ENCODE measurements at regions not wholly inside any gene's neighbourhood (a gene's known extent, or its start where the extent isn't known, plus 50 kb on each side); places are given as distances from the start of the nearest gene placed in this dataset.
"Not testable (repeated sequence)": the region's sequence is repeated elsewhere in the genome, so short reads cannot be mapped to it uniquely, and the experiment has no call there.

DNA sequence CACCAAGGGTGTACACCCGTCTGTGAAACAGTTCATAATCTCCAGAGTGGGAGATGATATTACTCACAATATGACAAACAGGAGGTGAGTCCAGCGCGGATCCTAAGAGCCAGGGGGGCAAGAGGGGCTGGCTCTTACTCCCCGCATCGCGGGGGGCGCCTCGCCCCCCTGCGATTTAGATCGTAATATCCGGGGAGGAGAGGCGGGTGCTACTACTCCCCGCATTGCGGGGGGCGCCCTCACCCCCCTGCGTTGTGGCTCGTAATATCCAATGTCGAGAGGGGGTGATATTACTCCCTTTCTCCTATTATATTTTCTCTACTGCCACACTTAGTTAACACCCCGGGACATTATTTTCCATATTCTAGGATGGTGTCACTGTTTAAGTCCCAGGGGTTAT is 131.9 kb downstream of the ADRA2C start:
- H3K27ac ChIP-seq = no peak overlapping the region
- no peak for DNase-seq (ENCODE audit: low spot score)
- H3K27me3 ChIP-seq = no peaks in the 10 kb centered on the region
- H3K9me3 ChIP-seq = no peaks in the 10 kb centered on the region
- no peaks in the 10 kb centered on the region for H3K4me1 ChIP-seq
- no peak overlapping the region for H3K4me3 ChIP-seq
- no peaks in the 10 kb centered on the region for H3K36me3 ChIP-seq
- TF ChIP-seq, protein P1, sequence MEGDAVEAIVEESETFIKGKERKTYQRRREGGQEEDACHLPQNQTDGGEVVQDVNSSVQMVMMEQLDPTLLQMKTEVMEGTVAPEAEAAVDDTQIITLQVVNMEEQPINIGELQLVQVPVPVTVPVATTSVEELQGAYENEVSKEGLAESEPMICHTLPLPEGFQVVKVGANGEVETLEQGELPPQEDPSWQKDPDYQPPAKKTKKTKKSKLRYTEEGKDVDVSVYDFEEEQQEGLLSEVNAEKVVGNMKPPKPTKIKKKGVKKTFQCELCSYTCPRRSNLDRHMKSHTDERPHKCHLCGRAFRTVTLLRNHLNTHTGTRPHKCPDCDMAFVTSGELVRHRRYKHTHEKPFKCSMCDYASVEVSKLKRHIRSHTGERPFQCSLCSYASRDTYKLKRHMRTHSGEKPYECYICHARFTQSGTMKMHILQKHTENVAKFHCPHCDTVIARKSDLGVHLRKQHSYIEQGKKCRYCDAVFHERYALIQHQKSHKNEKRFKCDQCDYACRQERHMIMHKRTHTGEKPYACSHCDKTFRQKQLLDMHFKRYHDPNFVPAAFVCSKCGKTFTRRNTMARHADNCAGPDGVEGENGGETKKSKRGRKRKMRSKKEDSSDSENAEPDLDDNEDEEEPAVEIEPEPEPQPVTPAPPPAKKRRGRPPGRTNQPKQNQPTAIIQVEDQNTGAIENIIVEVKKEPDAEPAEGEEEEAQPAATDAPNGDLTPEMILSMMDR (IDR thresholded peaks at IDR 0.05) = no peak

DNA sequence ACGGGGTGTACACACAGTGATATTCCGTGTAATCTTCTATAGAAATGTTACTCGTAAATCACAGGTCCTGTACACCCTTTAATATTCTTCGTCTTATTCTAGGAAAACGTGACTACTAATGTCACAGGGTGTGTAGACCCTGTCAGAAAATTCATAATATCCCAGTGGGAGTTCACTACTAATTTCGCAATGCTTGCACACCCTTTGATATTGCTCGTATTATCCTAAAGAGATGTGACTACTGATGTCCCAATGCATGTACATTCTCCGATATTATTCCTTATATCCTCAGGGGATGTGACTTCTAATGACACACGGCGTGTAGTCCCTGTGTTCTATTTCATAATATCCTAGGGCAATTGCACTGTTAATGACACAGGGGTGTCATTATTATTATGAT is 132.7 kb downstream of the ADRA2C start:
- not testable (repeated sequence) for H3K9me3 ChIP-seq; DNase-seq (ENCODE audit: low spot score); H3K27me3 ChIP-seq; H3K36me3 ChIP-seq; H3K4me3 ChIP-seq; H3K4me1 ChIP-seq; H3K27ac ChIP-seq

DNA sequence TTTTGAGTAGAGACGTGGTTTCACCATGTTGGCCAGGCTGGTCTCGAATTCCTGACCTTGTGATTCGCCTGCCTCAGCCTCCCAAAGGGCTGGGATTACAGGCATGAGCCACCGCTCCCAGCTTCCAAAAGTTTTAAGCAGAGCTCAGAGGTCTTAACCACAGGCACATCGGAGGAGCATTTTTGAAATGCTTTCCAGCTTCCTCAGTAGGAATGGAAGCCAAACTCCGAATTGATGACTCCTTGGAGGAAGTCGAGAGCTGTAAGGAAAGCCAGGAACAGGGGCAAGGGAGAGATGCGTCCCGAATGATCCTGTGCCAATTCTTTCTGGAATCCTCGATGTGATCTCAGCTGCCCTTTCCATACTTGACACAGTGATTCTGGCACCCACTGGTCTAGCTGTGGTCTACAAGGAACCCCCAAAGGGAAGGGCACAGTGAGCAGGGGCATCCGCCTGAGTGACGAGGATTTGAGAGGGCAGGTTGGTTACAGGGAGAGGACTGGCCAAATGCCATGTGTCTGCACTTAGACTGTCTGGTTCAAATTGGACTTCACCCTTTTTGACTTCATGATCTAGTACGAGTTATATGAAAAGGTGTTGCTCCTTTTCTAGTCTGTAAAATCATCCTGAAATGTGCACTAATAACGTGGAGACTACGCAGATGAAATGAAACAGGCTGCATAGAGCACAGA is 138.2 kb downstream of the ADRA2C start:
- not testable (repeated sequence) for H3K27ac ChIP-seq; H3K4me1 ChIP-seq; DNase-seq (ENCODE audit: low spot score); H3K4me3 ChIP-seq; H3K36me3 ChIP-seq; H3K9me3 ChIP-seq; H3K27me3 ChIP-seq

DNA sequence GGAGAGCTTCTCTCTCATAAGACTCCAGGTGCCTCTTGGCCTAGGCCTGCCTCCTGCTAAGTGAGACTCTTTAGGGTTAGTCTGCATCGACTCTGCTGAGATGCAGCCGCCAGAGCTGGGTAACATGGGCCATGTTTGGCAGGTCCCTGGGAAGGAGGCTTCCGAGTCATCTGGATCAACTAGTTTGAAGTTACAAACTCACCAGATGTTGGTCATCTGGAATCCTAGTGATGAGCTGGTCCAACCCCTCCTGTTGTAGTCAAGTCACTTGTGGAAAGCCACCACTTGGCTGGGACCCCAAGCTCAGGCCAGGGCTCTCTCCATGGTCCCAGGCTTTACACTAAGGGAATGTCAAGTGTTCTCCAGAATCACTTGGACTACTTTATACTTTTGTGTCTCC is 143.4 kb downstream of the ADRA2C start:
- H3K36me3 ChIP-seq; H3K4me3 ChIP-seq; H3K9me3 ChIP-seq; DNase-seq (ENCODE audit: low spot score); H3K4me1 ChIP-seq; H3K27ac ChIP-seq; H3K27me3 ChIP-seq: not testable (repeated sequence)

DNA sequence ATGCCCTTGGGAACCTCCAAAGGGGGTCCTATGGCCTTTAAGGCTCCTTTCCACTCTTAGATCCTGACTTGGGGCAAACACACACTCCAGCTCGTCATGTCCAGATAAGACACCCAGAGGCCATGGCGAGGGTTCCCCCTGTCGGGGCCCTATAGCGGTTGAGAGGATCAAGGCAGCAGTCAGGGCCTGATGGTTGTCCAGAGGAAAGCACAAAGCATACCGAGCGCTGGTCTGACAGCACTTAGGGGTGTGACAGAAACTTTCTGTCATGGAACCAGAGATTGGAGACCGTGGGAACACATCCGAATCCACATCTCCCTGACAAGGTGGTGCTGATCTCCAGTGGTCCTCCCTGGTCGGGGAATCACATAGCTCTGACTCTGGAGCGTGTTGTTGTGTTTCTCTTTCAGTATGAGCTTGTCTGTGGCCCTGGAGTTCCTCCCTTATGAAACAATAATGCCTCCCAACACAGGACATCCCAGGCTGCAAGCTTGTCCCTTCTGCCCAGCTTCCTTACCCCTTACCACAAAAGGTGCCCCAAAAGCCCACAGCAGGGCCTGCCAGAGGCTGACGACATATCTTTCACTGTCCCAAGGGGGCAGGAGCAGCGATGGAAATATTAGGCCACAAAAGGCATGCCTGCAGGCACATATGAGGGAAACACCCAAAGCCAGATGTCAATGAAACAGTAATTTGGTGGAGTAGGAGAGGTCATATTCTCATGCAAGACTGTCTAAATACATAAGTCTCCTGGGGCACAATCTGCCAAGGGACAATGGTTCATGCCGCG is 144.2 kb downstream of the ADRA2C start:
- not testable (repeated sequence) for DNase-seq (ENCODE audit: low spot score); H3K9me3 ChIP-seq; H3K36me3 ChIP-seq; H3K27me3 ChIP-seq; H3K4me1 ChIP-seq; H3K27ac ChIP-seq; H3K4me3 ChIP-seq

DNA sequence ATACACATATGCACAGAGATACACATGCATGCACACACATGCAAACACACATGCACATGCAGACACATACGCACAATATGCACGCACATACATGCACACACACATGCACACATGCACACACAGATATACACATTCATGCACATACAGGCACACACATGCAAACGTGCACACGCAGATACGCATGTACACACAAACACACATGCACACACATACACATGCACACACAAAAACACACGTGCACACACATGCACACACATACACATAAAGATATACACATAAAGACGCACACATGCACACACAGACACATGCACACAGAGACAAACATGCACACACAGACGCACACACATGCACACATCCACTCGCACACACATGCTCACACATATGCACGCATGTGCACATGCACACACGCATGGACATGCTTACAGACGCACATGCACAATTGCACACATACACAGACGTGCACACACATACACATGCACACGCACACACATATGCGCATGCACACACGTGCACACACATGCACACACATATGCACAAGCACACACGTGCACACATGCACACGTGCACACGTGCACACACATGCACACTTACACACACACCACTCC is 145.2 kb downstream of the ADRA2C start:
- no peaks in the 10 kb centered on the region for H3K27me3 ChIP-seq
- no peak for DNase-seq (ENCODE audit: low spot score)
- no peaks in the 10 kb centered on the region for H3K36me3 ChIP-seq
- TF ChIP-seq, protein P1 (IDR thresholded peaks at IDR 0.05) = no peak
- H3K4me1 ChIP-seq = no peaks in the 10 kb centered on the region
- H3K9me3 ChIP-seq = no peaks in the 10 kb centered on the region
- no peak overlapping the region for H3K27ac ChIP-seq
- no peak overlapping the region for H3K4me3 ChIP-seq

DNA sequence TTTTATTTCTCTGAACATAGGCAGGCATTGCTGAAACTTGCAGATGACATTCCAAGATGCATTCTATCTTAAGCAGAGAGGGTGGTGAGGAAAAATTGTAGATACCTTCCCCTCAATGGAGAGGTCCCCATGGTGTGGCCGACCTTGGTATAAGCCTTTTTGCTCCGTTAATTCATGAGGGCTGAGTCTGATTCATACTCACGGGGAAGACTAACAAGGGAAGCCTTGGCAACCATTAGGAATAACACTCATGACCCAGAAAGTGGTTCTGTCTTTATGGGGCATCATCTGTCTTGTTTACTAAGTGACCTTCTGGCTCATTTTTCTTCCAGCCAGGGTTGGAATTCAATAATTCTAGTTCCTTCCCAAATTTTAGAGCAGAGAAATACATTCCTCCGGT is 148.3 kb downstream of the ADRA2C start:
- H3K4me3 ChIP-seq; DNase-seq (ENCODE audit: low spot score); H3K9me3 ChIP-seq; H3K27ac ChIP-seq; H3K27me3 ChIP-seq; H3K36me3 ChIP-seq; H3K4me1 ChIP-seq: not testable (repeated sequence)

DNA sequence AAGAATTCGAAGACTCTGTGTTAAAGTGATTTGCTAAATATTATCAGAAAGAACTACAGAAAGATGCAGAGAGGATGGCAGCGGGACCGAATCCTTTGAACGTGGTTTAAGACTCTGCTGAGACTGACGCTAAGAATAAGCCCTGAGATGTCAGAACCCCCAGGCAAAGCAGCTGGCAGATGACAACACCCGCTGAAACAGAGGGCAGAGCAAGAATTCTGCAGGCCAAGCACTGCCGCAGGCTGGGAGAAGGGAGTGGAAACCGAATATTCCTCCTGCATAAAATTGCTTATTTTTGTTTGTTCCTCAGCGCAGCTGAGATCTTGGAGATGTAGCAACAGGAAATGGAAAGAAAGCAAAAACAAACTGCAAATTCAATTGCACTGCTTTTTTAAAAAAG is 153.3 kb downstream of the ADRA2C start:
- H3K36me3 ChIP-seq; H3K4me3 ChIP-seq; DNase-seq (ENCODE audit: low spot score); H3K27me3 ChIP-seq; H3K27ac ChIP-seq; H3K4me1 ChIP-seq; H3K9me3 ChIP-seq: not testable (repeated sequence)

DNA sequence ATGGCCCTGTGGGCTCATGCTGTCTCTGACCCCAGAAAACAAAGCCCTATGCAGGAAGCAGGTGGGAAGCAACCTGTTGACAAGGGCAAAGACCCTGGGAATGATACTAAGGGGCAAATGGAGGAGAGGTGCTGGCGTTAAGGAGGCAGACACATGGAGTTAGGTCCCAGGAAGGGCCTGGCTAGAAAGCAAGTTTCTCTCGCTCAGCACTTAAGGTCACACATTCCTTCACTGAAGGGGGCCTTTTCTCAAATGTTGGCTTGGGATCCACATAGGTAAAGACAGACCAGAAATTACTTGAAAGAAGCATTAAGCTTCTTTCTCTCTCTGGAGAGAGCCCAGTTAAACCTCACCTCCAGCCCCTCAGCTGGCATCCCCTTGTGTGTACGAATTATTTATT is 155.7 kb downstream of the ADRA2C start:
- H3K27ac ChIP-seq; H3K36me3 ChIP-seq; DNase-seq (ENCODE audit: low spot score): not testable (repeated sequence)

DNA sequence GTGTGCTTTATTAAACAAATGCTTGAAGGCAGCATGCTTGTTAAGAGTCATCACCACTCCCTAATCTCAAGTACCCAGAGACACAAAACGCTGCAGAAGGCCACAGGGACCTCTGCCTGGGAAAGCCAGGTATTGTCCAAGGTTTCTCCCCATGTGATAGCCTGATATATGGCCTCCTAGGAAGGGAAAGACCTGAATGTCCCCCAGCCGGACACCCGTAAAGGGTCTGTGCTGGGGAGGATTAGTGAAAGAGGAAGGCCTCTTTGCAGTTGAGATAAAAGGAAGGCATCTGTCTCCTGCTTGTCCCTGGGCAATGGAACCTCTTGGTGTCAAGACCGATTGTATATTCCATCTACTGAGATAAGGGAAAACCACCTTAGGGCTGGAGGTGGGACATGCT is 159.7 kb downstream of the ADRA2C start:
- H3K4me1 ChIP-seq; H3K27ac ChIP-seq; H3K27me3 ChIP-seq; H3K36me3 ChIP-seq; H3K4me3 ChIP-seq; DNase-seq (ENCODE audit: low spot score); H3K9me3 ChIP-seq: not testable (repeated sequence)

More for the DNA sequence above, 155.7 kb downstream of the ADRA2C start:
- not testable (repeated sequence) for H3K4me1 ChIP-seq, H3K4me3 ChIP-seq, H3K27me3 ChIP-seq, H3K9me3 ChIP-seq

DNA sequence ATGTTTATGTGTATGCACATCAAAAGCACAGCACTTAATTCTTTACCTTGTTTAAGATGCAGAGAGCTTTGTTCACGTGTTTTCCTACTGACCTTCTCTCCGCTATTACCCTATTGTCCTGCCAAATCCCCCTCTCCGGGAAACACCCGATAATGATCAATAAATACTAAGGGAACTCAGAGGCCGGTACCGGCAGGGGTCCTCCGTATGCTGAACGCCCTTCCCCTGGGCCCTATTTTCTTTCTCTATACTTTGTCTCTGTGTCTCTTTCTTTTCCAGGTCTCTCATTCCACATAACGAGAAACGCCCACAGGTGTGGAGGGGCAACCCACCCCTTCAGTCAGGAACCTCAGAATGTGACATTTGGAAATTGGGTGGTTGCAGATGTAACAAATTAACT is 160.1 kb downstream of the ADRA2C start:
- H3K4me3 ChIP-seq; H3K27me3 ChIP-seq; H3K9me3 ChIP-seq; H3K27ac ChIP-seq; H3K4me1 ChIP-seq; DNase-seq (ENCODE audit: low spot score); H3K36me3 ChIP-seq: not testable (repeated sequence)

DNA sequence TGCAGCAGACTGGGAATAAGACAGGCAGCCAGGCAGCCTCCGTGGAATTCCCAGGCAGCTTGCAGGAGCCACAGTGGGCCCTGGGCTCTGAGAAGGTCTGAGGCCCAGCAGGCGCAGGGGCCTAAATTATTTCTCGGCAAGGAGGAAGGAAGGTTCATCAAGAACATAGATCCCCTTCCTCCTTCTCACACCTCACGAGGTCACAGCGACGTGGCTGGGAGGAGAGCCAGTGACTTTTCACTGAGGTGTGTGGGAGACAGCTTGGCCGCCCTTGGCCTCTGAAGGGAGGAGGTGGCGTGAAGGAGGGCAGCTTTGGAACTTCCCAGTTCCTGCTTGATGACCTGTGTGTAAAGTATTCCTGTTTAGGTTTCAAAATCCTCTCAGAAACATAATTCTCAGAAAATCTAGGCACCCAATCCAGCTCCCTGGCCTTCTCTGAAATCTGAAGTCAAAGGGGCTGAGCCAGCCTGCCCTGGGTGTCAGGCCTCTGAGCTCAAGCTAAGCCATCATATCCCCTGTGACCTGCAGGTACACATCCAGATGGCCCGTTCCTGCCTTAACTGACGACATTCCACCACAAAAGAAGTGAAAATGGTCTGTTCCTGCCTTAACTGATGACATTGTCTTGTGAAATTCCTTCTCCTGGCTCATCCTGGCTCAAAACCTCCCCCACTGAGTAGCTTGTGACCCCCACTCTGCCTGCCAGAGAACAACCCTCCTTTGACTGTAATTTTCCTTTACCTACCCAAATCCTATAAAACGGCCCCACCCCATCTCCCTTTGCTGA is 161.0 kb downstream of the ADRA2C start:
- H3K27me3 ChIP-seq; H3K27ac ChIP-seq; DNase-seq (ENCODE audit: low spot score); H3K9me3 ChIP-seq; H3K36me3 ChIP-seq; H3K4me3 ChIP-seq; H3K4me1 ChIP-seq: not testable (repeated sequence)

All from right atrium auricular region (tissue), 2 donors.